GM23248 (cell line): ENCODE measurements at regions not wholly inside any gene's neighbourhood (a gene's known extent, or its start where the extent isn't known, plus 50 kb on each side); places are given as distances from the start of the nearest gene placed in this dataset.

Experiments used
- EZH2 ChIP-seq: fragments of 200-600 bp; sonication (generic); IDR thresholded peaks from 2 replicates; pipeline ENCODE4 v1.6.1; 2018; ENCODE audit warnings: antibody characterized with exemption, mild to moderate bottlenecking; ENCODE audit not compliant: insufficient read depth, poor library complexity, severe bottlenecking
- EZH2phosphoT487 ChIP-seq: fragments of 200-600 bp; sonication (generic); IDR thresholded peaks from 2 replicates; pipeline ENCODE4 v1.6.1; 2018; ENCODE audit warnings: antibody characterized with exemption, moderate library complexity, mild to moderate bottlenecking, low read depth; ENCODE audit not compliant: insufficient read depth

DNA sequence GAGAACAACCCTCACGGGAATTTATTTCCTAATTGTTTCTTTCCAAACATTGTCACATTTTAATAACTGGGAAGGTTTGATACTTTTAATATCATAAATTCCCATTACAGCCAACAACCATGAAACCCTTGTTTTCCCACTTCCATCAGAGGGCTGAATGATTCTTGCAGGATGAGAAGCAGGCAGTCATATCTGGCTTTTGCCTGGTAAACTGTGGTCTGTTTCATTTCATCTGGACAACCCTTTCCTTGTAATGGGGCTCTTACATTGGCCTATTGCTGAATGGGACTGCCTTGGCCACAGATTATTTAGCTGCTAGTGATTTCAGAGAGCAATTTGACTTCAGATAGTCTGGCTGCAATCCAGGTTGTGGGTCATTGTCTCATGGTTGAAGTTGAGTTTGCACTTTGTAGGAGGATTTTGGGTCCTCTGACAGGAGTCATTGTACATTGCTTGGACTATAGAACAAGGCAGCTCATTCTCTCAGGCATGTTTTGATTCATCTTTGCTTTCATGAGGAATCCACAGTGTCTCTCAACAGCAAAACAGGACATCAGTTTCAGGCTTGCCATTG lies 754.9 kb upstream of the TSPY4 start:
- TF ChIP-seq EZH2: no peak
- TF ChIP-seq EZH2phosphoT487: no peak
